ENCODE measurements at regions not wholly inside any gene's neighbourhood (a gene's known extent, or its start where the extent isn't known, plus 50 kb on each side); places are given as distances from the start of the nearest gene placed in this dataset.

DNA sequence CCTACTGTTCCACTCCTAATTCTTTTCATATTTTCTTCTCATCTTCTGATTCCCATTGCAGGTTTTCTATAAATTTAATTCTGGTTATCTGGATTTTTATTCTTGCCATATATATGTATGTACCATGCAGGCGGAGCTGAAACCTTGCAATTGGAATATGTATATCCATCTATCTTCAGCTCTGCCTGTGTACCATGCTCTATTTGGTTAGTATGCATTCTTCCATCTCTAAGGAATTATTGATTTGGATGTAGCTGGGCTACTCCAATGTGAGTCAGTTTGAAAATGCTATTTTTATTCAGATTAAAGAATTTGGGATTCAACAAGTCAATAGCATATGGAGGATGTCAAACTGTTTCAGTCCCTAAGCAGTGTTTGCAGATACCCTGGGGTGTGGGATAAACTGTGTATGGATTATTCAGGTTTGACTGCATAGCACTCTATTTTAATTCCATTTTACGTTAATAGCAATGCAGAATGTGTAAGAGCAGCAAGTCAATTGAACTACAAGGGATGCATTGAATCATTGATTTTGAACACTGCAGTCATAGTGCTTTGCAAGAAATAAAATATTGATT lies 528.1 kb upstream of the FZD8 start:
- ChIA-PET POLR2A (no interaction called here), CTCF (no interaction called here)
- H3K9ac ChIP-seq (ENCODE audit: low read length) = no peak overlapping the region
- Mint-ChIP-seq H3K27ac (no peak overlapping the region), H3K4me3 (no peak overlapping the region), H3K9me3 (ENCODE audit: insufficient read depth) (peaks cover 6% of the 10 kb centered on the region), H3K4me1 (no peaks in the 10 kb centered on the region), H3K27me3 (no peaks in the 10 kb centered on the region)
- intact Hi-C loops (cut with micrococcal nuclease) = no loop called here
- no peaks in the 10 kb centered on the region for H3K4me1 ChIP-seq (ENCODE audit: control insufficient read depth in 2 of 2, insufficient read depth in 2 of 2, low read length in 2 of 2)
- no peaks in the 10 kb centered on the region for H3K79me2 ChIP-seq (ENCODE audit: control insufficient read depth, insufficient read depth, low read length)
- no peaks in the 10 kb centered on the region for H3K9me3 ChIP-seq (ENCODE audit: control extremely low read depth in 1 of 3, control insufficient read depth in 2 of 3, insufficient read depth in 1 of 3, low read length in 2 of 3)
- no peaks in the 10 kb centered on the region for H4K20me1 ChIP-seq (ENCODE audit: control insufficient read depth, insufficient read depth, low read length, poor library complexity, severe bottlenecking)
- H3K4me3 ChIP-seq (ENCODE audit: control extremely low read depth in 1 of 5, extremely low read depth in 1 of 5, insufficient read depth in 1 of 5, low read depth in 2 of 5, low read length in 4 of 5) = no peak overlapping the region
- TF ChIP-seq, protein P1, sequence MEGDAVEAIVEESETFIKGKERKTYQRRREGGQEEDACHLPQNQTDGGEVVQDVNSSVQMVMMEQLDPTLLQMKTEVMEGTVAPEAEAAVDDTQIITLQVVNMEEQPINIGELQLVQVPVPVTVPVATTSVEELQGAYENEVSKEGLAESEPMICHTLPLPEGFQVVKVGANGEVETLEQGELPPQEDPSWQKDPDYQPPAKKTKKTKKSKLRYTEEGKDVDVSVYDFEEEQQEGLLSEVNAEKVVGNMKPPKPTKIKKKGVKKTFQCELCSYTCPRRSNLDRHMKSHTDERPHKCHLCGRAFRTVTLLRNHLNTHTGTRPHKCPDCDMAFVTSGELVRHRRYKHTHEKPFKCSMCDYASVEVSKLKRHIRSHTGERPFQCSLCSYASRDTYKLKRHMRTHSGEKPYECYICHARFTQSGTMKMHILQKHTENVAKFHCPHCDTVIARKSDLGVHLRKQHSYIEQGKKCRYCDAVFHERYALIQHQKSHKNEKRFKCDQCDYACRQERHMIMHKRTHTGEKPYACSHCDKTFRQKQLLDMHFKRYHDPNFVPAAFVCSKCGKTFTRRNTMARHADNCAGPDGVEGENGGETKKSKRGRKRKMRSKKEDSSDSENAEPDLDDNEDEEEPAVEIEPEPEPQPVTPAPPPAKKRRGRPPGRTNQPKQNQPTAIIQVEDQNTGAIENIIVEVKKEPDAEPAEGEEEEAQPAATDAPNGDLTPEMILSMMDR (IDR thresholded peaks at IDR 0.05) = no peak
- no peak for TF ChIP-seq EZH2 (IDR thresholded peaks at IDR 0.05; ENCODE audit: borderline replicate concordance, insufficient read depth, low read depth, low read length, poor library complexity, severe bottlenecking)
- no peak overlapping the region for H3K4me2 ChIP-seq (replicated peaks; ENCODE audit: low read depth, low read length, poor library complexity, severe bottlenecking)
- no peaks in the 10 kb centered on the region for H3K36me3 ChIP-seq (replicated peaks in 1 of 2; ENCODE audit: control extremely low read depth in 1 of 2, control insufficient read depth in 1 of 2, extremely low read depth in 1 of 2, insufficient read depth in 2 of 2, low read length in 1 of 2)
- WGBS (ENCODE audit: insufficient coverage) = no CpG with 5 or more reads among the region's 2 CpGs
- DNase-seq = no peak
- ATAC-seq (ENCODE audit: low read depth) = no peak
- H2AFZ ChIP-seq (ENCODE audit: insufficient read depth, low read depth, low read length, poor library complexity, severe bottlenecking) = no peak overlapping the region
- no peak overlapping the region for H3K27ac ChIP-seq (ENCODE audit: low read length in 2 of 2)
- no peaks in the 10 kb centered on the region for H3K27me3 ChIP-seq (replicated peaks in 1 of 4; ENCODE audit: control extremely low read depth in 1 of 4, control insufficient read depth in 3 of 4, insufficient read depth in 4 of 4, low read length in 3 of 4)

DNA sequence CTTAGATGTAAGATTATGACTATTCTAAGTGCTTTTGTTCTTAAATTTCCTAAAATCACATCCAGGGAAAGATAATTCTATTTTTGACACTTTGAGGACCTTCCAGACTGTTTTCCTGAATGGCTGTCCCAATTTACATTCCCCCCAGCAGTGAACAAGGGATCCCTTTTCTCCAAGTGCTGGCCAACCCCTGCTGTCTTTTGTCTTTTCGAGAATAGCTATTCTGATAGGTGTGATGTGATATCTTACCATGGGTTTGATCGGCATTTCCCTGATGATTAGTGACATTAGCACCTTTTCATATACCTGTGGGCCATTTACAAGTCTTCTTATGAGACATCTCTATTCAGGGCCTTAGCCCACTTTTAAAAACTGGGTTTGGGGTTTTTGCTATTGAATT lies 526.7 kb upstream of the FZD8 start:
- Histone ChIP-seq H3K9me3 (ENCODE audit: control extremely low read depth in 1 of 3, control insufficient read depth in 2 of 3, insufficient read depth in 1 of 3, low read length in 2 of 3) (peaks cover 0 to 2% (median 0%) of the 10 kb centered on the region in 3 donors), H3K27me3 (replicated peaks in 1 of 4; ENCODE audit: control extremely low read depth in 1 of 4, control insufficient read depth in 3 of 4, insufficient read depth in 4 of 4, low read length in 3 of 4) (no peaks in the 10 kb centered on the region), H2AFZ (ENCODE audit: insufficient read depth, low read depth, low read length, poor library complexity, severe bottlenecking) (no peak overlapping the region), H3K4me2 (replicated peaks; ENCODE audit: low read depth, low read length, poor library complexity, severe bottlenecking) (no peak overlapping the region), H4K20me1 (ENCODE audit: control insufficient read depth, insufficient read depth, low read length, poor library complexity, severe bottlenecking) (no peaks in the 10 kb centered on the region), H3K27ac (ENCODE audit: low read length in 2 of 2) (no peak overlapping the region), H3K4me3 (ENCODE audit: control extremely low read depth in 1 of 5, extremely low read depth in 1 of 5, insufficient read depth in 1 of 5, low read depth in 2 of 5, low read length in 4 of 5) (no peak overlapping the region), H3K79me2 (ENCODE audit: control insufficient read depth, insufficient read depth, low read length) (no peaks in the 10 kb centered on the region), H3K9ac (ENCODE audit: low read length) (no peak overlapping the region), H3K4me1 (ENCODE audit: control insufficient read depth in 2 of 2, insufficient read depth in 2 of 2, low read length in 2 of 2) (no peaks in the 10 kb centered on the region), H3K36me3 (replicated peaks in 1 of 2; ENCODE audit: control extremely low read depth in 1 of 2, control insufficient read depth in 1 of 2, extremely low read depth in 1 of 2, insufficient read depth in 2 of 2, low read length in 1 of 2) (no peaks in the 10 kb centered on the region)
- no peak overlapping the region for H3K27ac Mint-ChIP-seq
- peaks cover 6% of the 10 kb centered on the region for H3K9me3 Mint-ChIP-seq (ENCODE audit: insufficient read depth)
- 80% methylated on average over 1 of the region's 2 CpGs for WGBS (ENCODE audit: insufficient coverage)
- CTCF ChIA-PET = no interaction called here
- no peaks in the 10 kb centered on the region for H3K27me3 Mint-ChIP-seq
- H3K4me3 Mint-ChIP-seq = no peak overlapping the region
- ATAC-seq (ENCODE audit: low read depth) (no peak), DNase-seq (no peak)
- intact Hi-C loops (cut with micrococcal nuclease) = no loop called here
- TF ChIP-seq, protein P1 (IDR thresholded peaks at IDR 0.05) = no peak
- TF ChIP-seq EZH2 (IDR thresholded peaks at IDR 0.05; ENCODE audit: borderline replicate concordance, insufficient read depth, low read depth, low read length, poor library complexity, severe bottlenecking) = no peak
- no peaks in the 10 kb centered on the region for H3K4me1 Mint-ChIP-seq
- POLR2A ChIA-PET = no interaction called here

All from B cell (primary cell).